Adrenal gland (tissue), 5 donors: ENCODE measurements at regions not wholly inside any gene's neighbourhood (a gene's known extent, or its start where the extent isn't known, plus 50 kb on each side); places are given as distances from the start of the nearest gene placed in this dataset.

Experiments used
- CTCF ChIP-seq, 6 experiments: fragments of 450-650 bp in 4 of 6; fragments of 200-600 bp in 2 of 6; sonication (generic) in 1 of 6; IDR thresholded peaks; 1 replicate in 5 of 6; 2 replicates in 1 of 6; pipeline versions ENCODE4 v1.5.1 to v1.8.0; 2016 to 2021; ENCODE audit warnings: antibody characterized with exemption in 6 of 6, mild to moderate bottlenecking in 2 of 6, moderate library complexity in 1 of 6
- POLR2A ChIP-seq, 2 donors: fragments of 450-650 bp; IDR thresholded peaks; one replicate each; pipeline ENCODE4 v1.6.1; 2017; ENCODE audit warnings: antibody characterized with exemption in 2 of 2, mild to moderate bottlenecking in 2 of 2, moderate library complexity in 1 of 2
- donor health status: DM: no; HTN: no; CAD: no.

- TF ChIP-seq CTCF (IDR thresholded peaks at IDR 0.05) = no peak
- TF ChIP-seq POLR2A (IDR thresholded peaks at IDR 0.05) = no peak
These were observed 505.1 kb downstream of the IRX1 start for GRCh38 chr5:4100739-4101138.
